Activated T-cell treated with anti-CD3 and anti-CD28 coated beads, Interleukin-2, amount 50 U/mL, for 24 hours (primary cell): ENCODE measurements at regions not wholly inside any gene's neighbourhood (a gene's known extent, or its start where the extent isn't known, plus 50 kb on each side); places are given as distances from the start of the nearest gene placed in this dataset.

Source experiments
- DNase-seq: peaks from one replicate; pipeline ENCODE4 v3.0.0-alpha.2; 2020
- H3K27ac Mint-ChIP-seq: 2 replicates; pipeline ENCODE4 v1.8.0; 2020; ENCODE audit warnings: mild to moderate bottlenecking, mixed read lengths
- H3K27me3 Mint-ChIP-seq: 2 replicates; pipeline ENCODE4 v1.8.0; 2020; ENCODE audit warnings: mixed read lengths
- H3K36me3 Mint-ChIP-seq: 2 replicates; pipeline ENCODE4 v1.8.0; 2020; ENCODE audit warnings: low read depth, mixed read lengths
- H3K4me1 Mint-ChIP-seq: 2 replicates; pipeline ENCODE4 v1.8.0; 2020; ENCODE audit warnings: low read depth, mixed read lengths
- H3K4me3 Mint-ChIP-seq: 2 replicates; pipeline ENCODE4 v1.8.0; 2020; ENCODE audit warnings: mild to moderate bottlenecking, moderate library complexity, mixed read lengths
- H3K9me3 Mint-ChIP-seq: 2 replicates; pipeline ENCODE4 v1.8.0; 2020; ENCODE audit warnings: mixed read lengths

DNA sequence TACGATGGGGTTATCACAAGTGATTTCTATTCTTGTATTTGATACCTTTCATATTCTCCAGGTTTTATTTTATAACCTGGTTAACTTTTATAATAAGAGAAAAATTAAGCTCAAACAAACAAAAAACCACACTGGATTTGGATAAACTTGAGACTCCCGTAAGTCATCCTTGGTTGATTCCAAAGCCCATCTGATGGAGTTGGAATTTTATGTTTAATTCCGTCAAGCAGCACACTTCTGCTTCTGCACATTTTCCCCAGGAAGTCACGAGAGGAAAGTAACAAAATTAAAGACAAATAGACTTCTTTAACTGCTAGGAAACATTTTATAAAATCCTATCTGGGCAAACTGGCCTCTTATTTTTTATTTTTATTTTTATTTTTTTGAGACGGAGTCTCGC is 207.9 kb downstream of the NXNL2 start:
- H3K27me3 Mint-ChIP-seq: peaks cover 41% of the 10 kb centered on the region
- H3K9me3 Mint-ChIP-seq: no peaks in the 10 kb centered on the region
- H3K4me1 Mint-ChIP-seq: no peaks in the 10 kb centered on the region
- no peak overlapping the region for H3K27ac Mint-ChIP-seq
- no peak overlapping the region for H3K4me3 Mint-ChIP-seq
- DNase-seq: no peak
- no peaks in the 10 kb centered on the region for H3K36me3 Mint-ChIP-seq

DNA sequence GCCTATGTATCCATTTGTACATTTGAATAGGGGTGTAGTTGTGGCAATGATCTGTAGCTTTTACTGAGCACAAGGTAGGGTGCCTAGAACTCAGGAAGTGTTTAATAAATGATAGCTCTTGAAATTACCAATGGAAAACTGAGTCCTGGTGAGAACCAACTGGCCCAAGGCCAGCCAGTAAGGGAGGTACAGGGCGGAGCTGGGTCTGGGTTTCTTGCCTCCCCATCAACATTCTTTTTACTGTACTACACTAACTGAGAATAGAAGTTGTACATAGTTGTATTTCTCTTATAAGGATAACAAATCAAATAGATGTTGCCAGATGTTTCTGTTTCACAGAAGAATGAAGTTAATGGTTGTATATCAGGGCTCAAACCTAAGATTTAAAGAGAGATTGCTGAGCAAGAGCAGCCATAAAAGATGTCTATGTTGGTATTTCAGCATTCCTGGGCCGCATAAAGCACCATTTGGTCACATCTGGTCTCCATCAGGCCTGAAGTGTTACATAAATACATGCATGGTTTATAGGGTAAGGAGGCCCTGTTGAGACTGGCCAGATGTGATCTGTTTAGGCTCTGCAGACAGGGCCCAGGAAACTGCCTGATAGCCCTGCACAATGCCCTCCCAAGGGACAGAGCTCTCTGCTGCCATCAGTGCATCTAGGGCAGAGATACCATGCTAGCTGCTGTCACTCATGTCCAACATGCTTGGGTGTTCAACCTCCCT is 210.5 kb downstream of the NXNL2 start:
- H3K27ac Mint-ChIP-seq: no peak overlapping the region
- peaks cover 33% of the 10 kb centered on the region for H3K27me3 Mint-ChIP-seq

DNA sequence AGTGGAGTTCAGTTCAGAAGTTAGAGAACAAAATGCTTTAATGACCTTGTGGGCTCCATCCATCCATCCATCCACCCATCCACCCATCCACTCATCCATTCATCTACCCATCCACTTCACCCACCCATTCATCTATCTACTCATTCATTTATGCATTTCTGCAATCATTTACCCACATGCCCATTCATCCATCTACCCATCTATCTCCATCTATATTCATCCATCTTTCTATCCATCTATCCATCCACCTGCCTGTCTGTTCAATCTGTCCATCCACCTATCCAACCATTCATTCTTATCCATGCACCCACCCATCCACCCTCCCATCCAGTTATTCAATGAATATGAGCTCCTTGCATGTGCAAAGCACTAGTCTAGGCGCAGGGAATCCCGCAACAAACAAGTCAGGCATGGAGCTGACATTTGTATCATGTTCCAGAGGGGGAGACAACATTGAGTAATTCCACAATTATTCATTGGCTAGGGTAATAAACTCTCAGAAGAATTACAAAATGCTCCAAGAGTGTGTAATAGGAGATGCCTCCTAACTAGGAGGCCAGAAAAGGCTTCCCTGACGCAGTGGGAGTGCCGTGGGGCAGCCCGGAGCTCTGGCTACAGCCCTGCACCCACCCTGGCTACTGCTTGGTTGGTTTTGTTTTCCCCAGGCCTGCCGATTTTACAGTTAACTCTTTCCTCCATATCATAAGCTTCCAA is 211.2 kb downstream of the NXNL2 start:
- Mint-ChIP-seq H3K27me3 (peaks cover 27% of the 10 kb centered on the region), H3K4me3 (no peak overlapping the region), H3K9me3 (no peaks in the 10 kb centered on the region), H3K36me3 (no peaks in the 10 kb centered on the region), H3K27ac (no peak overlapping the region), H3K4me1 (no peaks in the 10 kb centered on the region)
- DNase-seq: no peak

More for the DNA sequence above, 210.5 kb downstream of the NXNL2 start:
- no peak overlapping the region for H3K4me3 Mint-ChIP-seq
- H3K36me3 Mint-ChIP-seq: no peaks in the 10 kb centered on the region
- no peak for DNase-seq
- no peaks in the 10 kb centered on the region for H3K4me1 Mint-ChIP-seq
- no peaks in the 10 kb centered on the region for H3K9me3 Mint-ChIP-seq

DNA sequence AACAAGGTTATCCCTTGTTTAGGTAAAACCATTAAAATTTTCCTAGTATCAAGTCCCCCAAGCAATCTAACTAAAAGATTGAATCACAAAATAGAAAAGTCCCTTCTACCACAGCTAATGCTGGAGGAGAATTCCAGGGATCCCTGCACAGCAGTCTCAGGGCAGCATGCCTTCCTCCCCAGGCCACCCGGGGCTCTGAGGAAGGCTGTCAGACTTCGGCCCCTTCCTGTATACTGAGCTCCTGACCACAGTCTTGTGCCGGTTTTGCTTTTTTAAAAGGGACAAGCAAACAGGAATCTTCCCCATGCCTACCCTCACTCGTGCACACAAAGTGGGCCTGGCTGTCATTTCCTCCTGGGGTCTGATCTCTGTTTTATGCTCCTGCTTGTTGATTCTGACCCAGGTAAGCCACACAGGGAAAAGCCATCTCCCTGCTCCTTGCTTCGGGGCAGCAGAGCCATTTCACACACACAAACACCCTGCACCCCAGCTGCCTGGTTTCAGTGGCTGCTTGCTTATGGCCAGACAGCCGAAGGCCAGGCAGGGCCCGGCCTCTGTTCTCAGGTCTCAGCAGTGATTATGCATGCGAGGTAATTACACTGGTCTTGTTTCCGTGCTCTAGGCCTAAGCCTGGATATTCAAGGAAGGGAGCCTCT is 211.9 kb downstream of the NXNL2 start:
- no peak overlapping the region for H3K27ac Mint-ChIP-seq
- H3K36me3 Mint-ChIP-seq: no peaks in the 10 kb centered on the region
- no peaks in the 10 kb centered on the region for H3K4me1 Mint-ChIP-seq
- peaks cover 28% of the 10 kb centered on the region for H3K27me3 Mint-ChIP-seq
- no peak for DNase-seq
- no peak overlapping the region for H3K4me3 Mint-ChIP-seq
- no peaks in the 10 kb centered on the region for H3K9me3 Mint-ChIP-seq

DNA sequence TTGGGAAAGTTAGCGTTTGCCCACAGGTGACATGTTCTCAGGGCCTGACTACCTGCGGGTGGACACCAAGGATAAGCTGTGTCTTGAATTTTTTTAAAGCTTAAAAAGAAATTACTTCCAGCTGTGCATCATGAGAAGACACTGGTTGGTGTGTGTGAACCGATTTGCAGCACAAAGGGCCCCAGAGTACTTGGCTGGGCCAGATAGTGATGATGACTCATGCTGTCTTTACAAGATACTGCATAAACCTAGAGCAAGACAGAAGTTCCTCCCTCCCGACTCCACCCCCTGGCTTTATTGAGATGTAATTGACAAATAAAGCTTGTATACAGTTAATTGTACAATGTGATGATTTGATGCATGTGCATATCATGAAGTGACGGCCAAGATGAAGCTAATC is 212.8 kb downstream of the NXNL2 start:
- H3K36me3 Mint-ChIP-seq: no peaks in the 10 kb centered on the region
- H3K9me3 Mint-ChIP-seq: no peaks in the 10 kb centered on the region
- peaks cover 26% of the 10 kb centered on the region for H3K27me3 Mint-ChIP-seq
- no peak for DNase-seq
- H3K4me1 Mint-ChIP-seq: no peaks in the 10 kb centered on the region
- no peak overlapping the region for H3K4me3 Mint-ChIP-seq
- no peak overlapping the region for H3K27ac Mint-ChIP-seq

DNA sequence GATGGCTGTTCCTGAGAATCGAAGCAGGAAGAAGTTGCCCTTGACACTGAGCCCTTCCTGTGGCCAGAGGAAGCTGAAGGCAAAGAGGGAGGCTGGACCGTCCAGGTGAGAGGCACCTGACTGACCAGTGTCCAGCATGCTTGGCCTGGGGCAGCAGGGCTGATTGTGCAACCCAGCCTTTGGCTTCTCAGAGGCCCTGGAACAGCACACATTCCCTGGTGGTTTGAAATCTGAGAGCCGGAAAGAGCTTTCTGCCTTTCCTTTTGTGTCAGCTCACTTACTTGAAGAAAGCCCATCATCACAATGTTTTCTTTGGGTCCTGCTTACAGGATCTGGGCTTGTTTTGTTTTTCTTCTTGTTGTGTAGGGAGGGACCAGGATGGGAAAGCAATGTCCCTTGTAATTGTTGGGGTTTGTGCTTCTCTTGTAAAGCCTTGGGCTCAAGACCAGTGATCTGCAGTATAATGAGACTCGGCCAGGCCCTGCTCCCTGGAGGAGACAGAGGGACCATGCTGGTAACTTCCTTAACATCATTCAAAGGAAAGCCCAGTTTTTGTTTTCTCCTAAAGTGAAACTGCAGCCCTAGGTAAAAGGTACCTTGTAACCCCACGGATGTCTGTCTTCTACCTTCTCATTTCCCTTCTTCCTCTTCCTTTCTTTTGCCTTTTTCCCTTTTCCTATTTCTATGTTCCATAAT is 213.7 kb downstream of the NXNL2 start:
- H3K4me1 Mint-ChIP-seq: no peaks in the 10 kb centered on the region
- peaks cover 28% of the 10 kb centered on the region for H3K27me3 Mint-ChIP-seq
- H3K9me3 Mint-ChIP-seq: no peaks in the 10 kb centered on the region
- no peaks in the 10 kb centered on the region for H3K36me3 Mint-ChIP-seq
- DNase-seq: no peak
- H3K4me3 Mint-ChIP-seq: no peak overlapping the region
- H3K27ac Mint-ChIP-seq: no peak overlapping the region

DNA sequence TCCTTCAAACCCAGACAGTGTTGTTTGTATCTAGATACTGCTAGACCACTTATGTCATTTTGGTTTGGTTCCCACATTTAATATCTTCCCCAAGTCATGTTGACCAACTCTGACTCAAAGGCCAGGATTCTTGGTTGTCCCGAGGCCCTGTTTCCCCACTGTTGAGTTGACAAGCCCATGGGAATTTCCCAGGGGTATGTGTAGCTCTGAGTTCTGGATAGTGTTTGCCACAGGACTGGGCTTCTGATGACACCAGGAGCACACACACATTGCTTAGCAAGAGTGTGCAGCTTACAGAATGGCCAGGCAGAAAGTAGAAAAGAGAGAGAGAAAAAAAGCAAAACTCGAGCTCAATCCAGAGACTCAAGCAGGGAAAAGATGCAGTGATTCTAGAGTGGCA is 214.4 kb downstream of the NXNL2 start:
- no peak overlapping the region for H3K4me3 Mint-ChIP-seq
- peaks cover 29% of the 10 kb centered on the region for H3K27me3 Mint-ChIP-seq
- no peaks in the 10 kb centered on the region for H3K4me1 Mint-ChIP-seq
- H3K9me3 Mint-ChIP-seq: no peaks in the 10 kb centered on the region
- DNase-seq: no peak
- no peak overlapping the region for H3K27ac Mint-ChIP-seq
- no peaks in the 10 kb centered on the region for H3K36me3 Mint-ChIP-seq

DNA sequence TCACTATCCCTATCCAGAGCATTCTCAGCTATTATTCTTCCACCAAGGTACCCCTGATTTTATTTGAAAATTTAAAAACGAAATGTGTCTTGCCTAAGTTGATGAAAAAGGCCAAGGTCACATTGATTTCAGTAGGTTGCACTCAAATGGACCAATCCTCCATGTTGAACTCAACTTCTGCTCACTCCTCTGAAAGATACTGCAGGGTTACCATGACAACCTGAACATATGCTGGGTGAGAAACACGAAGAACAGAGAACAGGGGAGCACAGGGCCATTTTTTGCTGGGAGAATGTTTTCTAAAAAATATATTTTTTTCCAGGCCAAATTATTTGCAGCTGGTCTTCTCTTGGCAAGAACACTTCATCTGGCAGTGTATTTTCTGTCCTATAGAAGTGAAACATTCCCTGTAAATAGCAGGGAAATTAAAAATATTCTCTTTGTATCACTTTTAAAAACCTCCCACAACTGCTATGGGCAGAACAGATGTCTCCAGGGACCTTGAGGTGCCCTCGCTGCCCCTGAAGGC is 215.9 kb downstream of the NXNL2 start:
- H3K9me3 Mint-ChIP-seq: no peaks in the 10 kb centered on the region
- no peak overlapping the region for H3K27ac Mint-ChIP-seq
- H3K27me3 Mint-ChIP-seq: peaks cover 29% of the 10 kb centered on the region
- no peak for DNase-seq
- no peaks in the 10 kb centered on the region for H3K4me1 Mint-ChIP-seq
- H3K36me3 Mint-ChIP-seq: no peaks in the 10 kb centered on the region
- no peak overlapping the region for H3K4me3 Mint-ChIP-seq

DNA sequence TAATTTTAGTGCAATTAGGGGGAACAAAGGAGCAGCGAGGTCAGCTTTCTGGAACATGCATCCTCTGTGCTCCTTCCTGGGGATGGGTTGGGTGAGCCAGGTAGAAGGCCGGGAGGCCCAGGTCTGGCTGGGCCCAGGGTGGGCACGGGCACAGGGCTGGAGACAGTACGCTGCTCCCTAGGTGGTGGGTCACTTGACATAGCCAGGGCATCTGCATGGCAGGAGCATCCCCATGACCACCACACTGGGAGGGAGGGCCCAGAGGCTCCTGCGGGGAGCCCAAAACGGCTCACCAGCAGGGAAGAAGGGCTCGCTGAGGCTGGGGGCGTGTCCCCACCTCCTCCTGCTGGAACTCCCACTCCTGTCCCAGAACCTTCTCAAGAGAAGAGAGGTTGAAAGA is 216.8 kb downstream of the NXNL2 start:
- Mint-ChIP-seq H3K27ac (no peak overlapping the region), H3K27me3 (peaks cover 31% of the 10 kb centered on the region), H3K36me3 (no peaks in the 10 kb centered on the region), H3K4me1 (no peaks in the 10 kb centered on the region), H3K9me3 (no peaks in the 10 kb centered on the region), H3K4me3 (no peak overlapping the region)
- no peak for DNase-seq

DNA sequence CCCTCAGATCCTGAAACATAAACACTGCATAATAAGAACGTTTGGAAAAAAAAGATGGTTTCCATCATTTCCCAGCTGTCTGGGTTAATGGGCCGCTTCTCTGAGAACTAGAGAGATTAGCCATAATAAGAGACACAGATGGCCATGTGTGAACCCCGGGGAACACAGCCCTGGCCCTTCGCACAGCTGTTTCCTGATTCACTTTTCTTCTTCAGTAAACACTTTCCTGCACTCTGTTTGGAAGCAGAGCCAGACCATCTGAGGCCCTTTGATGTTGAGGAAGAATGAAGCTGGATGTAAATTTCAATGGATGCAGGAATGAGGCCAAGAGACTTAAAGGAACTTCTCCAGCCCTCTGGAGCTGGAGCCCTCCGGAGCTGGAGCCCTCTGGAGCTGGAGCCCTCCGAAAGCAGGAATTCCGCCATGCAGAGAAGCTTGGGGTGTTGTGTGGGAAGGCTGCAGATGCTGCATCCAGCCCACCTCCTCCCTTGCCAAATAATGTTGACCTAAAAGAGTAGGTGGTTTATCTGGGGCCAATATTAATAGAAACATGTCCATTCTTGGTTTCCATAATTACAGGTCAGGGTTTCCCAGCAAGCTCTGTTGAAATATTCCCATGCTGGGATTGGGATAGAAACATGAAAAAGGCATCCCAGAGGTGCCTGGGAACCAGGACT is 218.9 kb downstream of the NXNL2 start:
- H3K36me3 Mint-ChIP-seq: no peaks in the 10 kb centered on the region
- no peaks in the 10 kb centered on the region for H3K4me1 Mint-ChIP-seq
- no peak overlapping the region for H3K4me3 Mint-ChIP-seq
- DNase-seq: no peak
- no peaks in the 10 kb centered on the region for H3K9me3 Mint-ChIP-seq
- H3K27me3 Mint-ChIP-seq: peaks cover 41% of the 10 kb centered on the region
- H3K27ac Mint-ChIP-seq: no peak overlapping the region

DNA sequence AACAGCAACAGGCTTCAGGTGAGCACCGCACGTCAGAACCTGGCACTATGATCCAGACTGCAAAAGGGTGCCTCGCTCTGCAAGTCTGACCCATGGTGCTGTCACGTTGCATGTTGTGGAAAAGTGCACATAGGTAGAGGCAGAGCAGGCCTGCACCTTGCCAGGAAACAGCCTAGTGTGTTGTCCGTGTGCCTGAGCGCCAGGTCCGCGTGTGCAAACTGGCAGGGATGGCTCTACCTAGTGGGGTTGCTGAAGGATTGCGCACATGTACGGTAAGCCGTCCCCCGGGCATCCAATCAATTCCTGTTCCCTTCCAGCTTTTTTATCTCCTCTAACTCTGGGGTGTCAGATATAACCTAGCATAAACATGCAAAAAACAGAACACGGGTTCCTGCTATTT is 219.5 kb downstream of the NXNL2 start:
- no peaks in the 10 kb centered on the region for H3K9me3 Mint-ChIP-seq
- DNase-seq: no peak

DNA sequence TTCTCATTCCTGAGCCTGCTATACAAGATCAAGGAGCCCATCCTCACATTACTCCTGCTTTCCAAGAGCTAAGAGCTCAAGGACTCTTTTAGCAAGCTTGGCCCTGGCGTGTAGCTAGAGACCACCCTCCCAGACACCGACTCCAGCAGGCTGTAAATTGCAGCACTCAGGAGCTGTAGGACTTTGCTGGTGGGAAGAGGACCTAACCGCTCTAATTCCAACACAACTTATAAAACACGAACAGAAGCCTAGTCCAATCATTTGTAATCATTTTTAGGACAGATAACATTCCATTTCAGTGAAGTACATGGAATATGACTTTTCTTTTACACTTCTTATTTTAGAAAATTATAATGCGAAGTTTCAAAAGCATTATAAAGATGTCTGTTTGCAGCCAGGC is 219.9 kb downstream of the NXNL2 start:
- Mint-ChIP-seq H3K36me3 (no peaks in the 10 kb centered on the region), H3K4me1 (no peaks in the 10 kb centered on the region), H3K27ac (no peak overlapping the region), H3K4me3 (no peak overlapping the region), H3K27me3 (peaks cover 52% of the 10 kb centered on the region), H3K9me3 (no peaks in the 10 kb centered on the region)
- no peak for DNase-seq

More for the DNA sequence above, 219.5 kb downstream of the NXNL2 start:
- Mint-ChIP-seq H3K4me1 (no peaks in the 10 kb centered on the region), H3K27ac (no peak overlapping the region), H3K4me3 (no peak overlapping the region), H3K36me3 (no peaks in the 10 kb centered on the region), H3K27me3 (peaks cover 47% of the 10 kb centered on the region)

DNA sequence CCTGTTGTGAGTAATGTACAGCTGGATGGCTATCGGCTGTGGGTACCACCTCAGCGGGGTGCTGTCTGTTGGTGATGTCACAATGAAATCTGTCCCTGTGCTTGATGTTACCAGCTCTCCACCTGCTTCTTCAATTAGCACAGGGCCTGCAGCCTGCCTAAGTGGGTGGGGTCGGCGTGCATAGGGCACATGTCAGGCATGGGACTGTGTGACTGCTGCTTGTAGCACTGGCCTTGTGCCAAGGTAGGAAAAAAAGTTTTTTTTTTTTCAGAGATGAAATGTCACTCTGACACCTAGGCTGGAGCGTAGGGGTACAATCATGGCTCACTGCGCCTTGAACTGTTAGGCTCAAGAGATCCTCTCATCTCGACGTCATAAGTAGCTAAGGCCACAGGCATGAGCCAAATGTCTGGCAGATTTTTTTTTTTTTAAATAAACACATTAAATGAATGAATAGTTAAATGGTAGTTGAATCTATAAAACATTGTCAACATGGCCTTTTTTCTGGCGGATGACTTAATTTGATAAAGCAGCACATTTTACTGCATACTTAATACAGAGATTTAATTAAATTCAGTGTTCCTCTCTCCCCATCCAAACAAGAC is 222.5 kb downstream of the NXNL2 start:
- H3K27me3 Mint-ChIP-seq: peaks cover 62% of the 10 kb centered on the region

DNA sequence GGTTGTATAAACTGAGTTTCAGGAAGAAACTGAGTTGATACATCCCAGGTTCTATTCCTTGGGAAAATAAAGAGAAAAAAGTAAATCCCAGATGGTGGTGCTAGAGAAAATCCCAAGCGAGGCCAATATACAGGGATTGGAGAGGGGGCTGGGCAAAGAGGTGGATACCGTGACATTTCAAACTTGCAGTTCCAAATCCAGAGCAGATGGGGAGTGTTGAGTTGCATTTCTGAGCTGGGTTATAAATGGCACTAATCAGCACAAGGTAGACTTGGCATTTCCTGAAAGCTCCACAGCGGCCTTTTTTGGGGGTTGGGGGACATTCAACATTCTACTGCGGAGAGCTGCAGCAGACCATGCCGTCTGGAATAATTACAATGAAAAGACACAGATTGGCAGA is 224.4 kb downstream of the NXNL2 start:
- no peak overlapping the region for H3K4me3 Mint-ChIP-seq

More for the DNA sequence above, 222.5 kb downstream of the NXNL2 start:
- Mint-ChIP-seq H3K27ac (no peak overlapping the region), H3K4me1 (no peaks in the 10 kb centered on the region), H3K36me3 (no peaks in the 10 kb centered on the region), H3K4me3 (no peak overlapping the region), H3K9me3 (no peaks in the 10 kb centered on the region)
- DNase-seq: no peak

More for the DNA sequence above, 224.4 kb downstream of the NXNL2 start:
- H3K27ac Mint-ChIP-seq: no peak overlapping the region
- no peaks in the 10 kb centered on the region for H3K36me3 Mint-ChIP-seq
- H3K27me3 Mint-ChIP-seq: peaks cover 54% of the 10 kb centered on the region
- DNase-seq: no peak
- no peaks in the 10 kb centered on the region for H3K4me1 Mint-ChIP-seq
- no peaks in the 10 kb centered on the region for H3K9me3 Mint-ChIP-seq
